AG04449 (cell line): ENCODE measurements at regions not wholly inside any gene's neighbourhood (a gene's known extent, or its start where the extent isn't known, plus 50 kb on each side); places are given as distances from the start of the nearest gene placed in this dataset.

Experiments
- CTCF ChIA-PET: fragments of 350-600 bp; formaldehyde crosslinking; extraction: SDS; loops from one replicate; lab custom pipeline; 2021; ENCODE audit warnings: antibody characterized with exemption; lab: Yijun Ruan, JAX
- POLR2A ChIA-PET: fragments of 400-600, 350-600 bp; formaldehyde crosslinking; extraction: SDS; loops from one replicate; lab custom pipeline; 2020; ENCODE audit warnings: antibody characterized with exemption, inconsistent platforms; lab: Yijun Ruan, JAX
- DNase-seq: peaks from one replicate; pipeline ENCODE4 v3.0.0-alpha.2; 2010; ENCODE audit warnings: low read depth, low spot score
- H3K4me3 ChIP-seq: 2 replicates; pipeline ENCODE4 v1.5.1; 2011; ENCODE audit warnings: low read depth, mild to moderate bottlenecking, control low read depth, low read length
- CTCF ChIP-seq: IDR thresholded peaks from one replicate; pipeline ENCODE4 v1.5.1; 2011; ENCODE audit warnings: mild to moderate bottlenecking, moderate library complexity, low read length, control low read depth, inconsistent platforms; ENCODE audit not compliant: insufficient read depth; ENCODE audit errors: missing control alignments

GRCh38 chr15:66854012-66854965 is 152.3 kb downstream of the SMAD6 start:
- DNase-seq, result no peak
- TF ChIP-seq CTCF, result no peak
- ChIA-PET POLR2A (no interaction called here), CTCF (interaction anchor here (0.7 to 9.7 kb wide), 12 partner anchors 9 to 289 kb away, joined by 3 to 234 read pairs (median 44); partner anchors contain the start of genes LCTL and SMAD6)
- H3K4me3 ChIP-seq, result no peak overlapping the region

- no peak overlapping the region for H3K4me3 ChIP-seq
- no peak for DNase-seq
- no peak for TF ChIP-seq CTCF
- CTCF ChIA-PET, result interaction anchor here (1.5 to 7.2 kb wide), 4 partner anchors 8 to 248 kb away, joined by 4 to 234 read pairs (median 134); partner anchors contain the start of gene SMAD6
- POLR2A ChIA-PET, result no interaction called here
These were observed 153.0 kb downstream of the SMAD6 start for GRCh38 chr15:66855041-66855440.

GRCh38 chr15:66857694-66858093 is 155.7 kb downstream of the SMAD6 start:
- ChIA-PET CTCF (interaction anchor here (0.8 to 2.2 kb wide), 8 partner anchors 11 to 254 kb away, joined by 3 to 15 read pairs (median 4); no protein-coding TSS in a partner anchor), POLR2A (no interaction called here)
- H3K4me3 ChIP-seq, result no peak overlapping the region
- no peak for TF ChIP-seq CTCF
- no peak for DNase-seq

- no peak for DNase-seq
- TF ChIP-seq CTCF, result no peak
- ChIA-PET CTCF (interaction anchor here (0.6 to 2.2 kb wide), 12 partner anchors 10 to 255 kb away, joined by 3 to 15 read pairs (median 4); no protein-coding TSS in a partner anchor), POLR2A (no interaction called here)
- no peak overlapping the region for H3K4me3 ChIP-seq
These were observed 156.6 kb downstream of the SMAD6 start for GRCh38 chr15:66858423-66859207.

- H3K4me3 ChIP-seq, result no peak overlapping the region
- ChIA-PET POLR2A (no interaction called here), CTCF (interaction anchor here (1.8 to 5.9 kb wide), 10 partner anchors 8 to 255 kb away, joined by 4 to 57 read pairs (median 8); no protein-coding TSS in a partner anchor)
- no peak for TF ChIP-seq CTCF
- no peak for DNase-seq
These were observed 157.7 kb downstream of the SMAD6 start for GRCh38 chr15:66859688-66860253.
